ENCODE measurements at regions not wholly inside any gene's neighbourhood (a gene's known extent, or its start where the extent isn't known, plus 50 kb on each side); places are given as distances from the start of the nearest gene placed in this dataset.

- no peak overlapping the region for H3K4me3 ChIP-seq (ENCODE audit: low read length)
- no peak for DNase-seq (ENCODE audit: low read depth)
- no peak for TF ChIP-seq CTCF (IDR thresholded peaks at IDR 0.05; ENCODE audit: insufficient read depth, low read depth, low read length, missing control alignments)
These were observed 1317.8 kb downstream of the UQCRFS1 start for GRCh38 chr19:27894906-27895754.

DNA sequence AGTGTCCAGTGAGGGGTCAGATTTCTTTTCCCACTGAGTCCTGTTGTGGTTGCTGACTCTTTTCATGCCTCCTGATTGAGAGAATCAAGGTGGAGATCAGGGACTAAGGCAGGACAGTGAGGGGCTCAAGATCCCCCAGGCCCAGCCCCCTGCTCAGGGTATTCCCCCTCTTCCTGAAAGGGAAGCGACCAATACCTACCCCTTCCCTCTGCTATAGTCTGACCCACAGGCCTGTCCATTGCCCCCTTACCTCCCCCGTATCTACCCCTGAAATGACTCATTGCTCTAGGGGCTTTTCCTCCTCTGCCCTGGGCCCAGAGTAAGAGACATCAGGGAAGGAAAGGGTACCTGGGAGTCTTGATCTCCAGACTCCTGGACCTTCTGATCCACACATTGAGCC, 1320.5 kb downstream of the UQCRFS1 start:
- no peak for TF ChIP-seq CTCF (IDR thresholded peaks at IDR 0.05; ENCODE audit: insufficient read depth, low read depth, low read length, missing control alignments)
- no peak for DNase-seq (ENCODE audit: low read depth)

GRCh38 chr19:27891411-27891810, 1321.5 kb downstream of the UQCRFS1 start:
- no peak for TF ChIP-seq CTCF (IDR thresholded peaks at IDR 0.05; ENCODE audit: insufficient read depth, low read depth, low read length, missing control alignments)
- H3K4me3 ChIP-seq (ENCODE audit: low read length) = no peak overlapping the region

More for the DNA sequence above, 1320.5 kb downstream of the UQCRFS1 start:
- H3K4me3 ChIP-seq (ENCODE audit: low read length) = no peak overlapping the region

DNA sequence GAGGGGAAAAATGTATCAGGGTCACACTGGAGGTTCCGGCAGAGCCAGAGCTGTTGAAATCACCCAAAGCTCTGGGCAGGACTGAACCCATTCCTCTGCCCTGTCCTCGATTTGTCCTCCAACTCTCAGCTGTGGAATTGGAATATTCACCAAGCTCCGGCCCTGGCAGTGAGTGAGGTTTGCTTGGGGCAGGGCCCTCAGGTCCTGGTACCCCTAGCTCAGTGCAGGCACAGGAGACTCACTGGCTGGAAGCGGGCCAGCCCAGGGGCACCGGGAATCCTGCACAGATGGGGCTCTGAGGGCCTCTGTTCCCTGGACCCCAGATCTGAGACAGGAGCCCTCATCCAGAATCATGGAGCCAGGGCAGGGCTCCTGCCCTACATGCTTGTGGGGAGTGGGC, 1322.3 kb downstream of the UQCRFS1 start:
- no peak for TF ChIP-seq CTCF (IDR thresholded peaks at IDR 0.05; ENCODE audit: insufficient read depth, low read depth, low read length, missing control alignments)

More at GRCh38 chr19:27891411-27891810, 1321.5 kb downstream of the UQCRFS1 start:
- DNase-seq (ENCODE audit: low read depth) = no peak

GRCh38 chr19:27890206-27890605, 1322.7 kb downstream of the UQCRFS1 start:
- no peak for DNase-seq (ENCODE audit: low read depth)
- TF ChIP-seq CTCF (IDR thresholded peaks at IDR 0.05; ENCODE audit: insufficient read depth, low read depth, low read length, missing control alignments) = no peak
- no peak overlapping the region for H3K4me3 ChIP-seq (ENCODE audit: low read length)

More for the DNA sequence above, 1322.3 kb downstream of the UQCRFS1 start:
- H3K4me3 ChIP-seq (ENCODE audit: low read length) = no peak overlapping the region
- no peak for DNase-seq (ENCODE audit: low read depth)

DNA sequence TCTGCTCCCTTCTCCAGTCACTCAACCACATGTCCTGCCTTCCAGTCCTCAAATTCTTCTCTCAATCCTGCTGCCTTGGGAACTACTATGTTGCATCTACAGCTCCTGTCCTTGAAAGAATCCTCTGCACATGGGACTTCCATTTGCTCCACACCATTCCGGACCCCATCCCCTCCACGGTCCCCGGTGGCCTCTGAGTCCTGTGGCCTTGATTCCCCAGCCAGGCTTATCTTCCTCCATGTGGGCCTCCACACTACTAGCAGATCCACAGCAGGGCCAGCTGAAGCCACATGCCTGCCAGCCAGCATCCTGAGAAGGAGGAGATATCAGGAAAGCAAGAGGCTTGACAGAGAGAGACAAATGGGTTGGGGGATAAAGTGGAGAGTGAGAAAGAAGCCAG, 1323.8 kb downstream of the UQCRFS1 start:
- DNase-seq (ENCODE audit: low read depth) = no peak
- no peak for TF ChIP-seq CTCF (IDR thresholded peaks at IDR 0.05; ENCODE audit: insufficient read depth, low read depth, low read length, missing control alignments)
- no peak overlapping the region for H3K4me3 ChIP-seq (ENCODE audit: low read length)

GRCh38 chr19:27887946-27888345, 1325.0 kb downstream of the UQCRFS1 start:
- TF ChIP-seq CTCF (IDR thresholded peaks at IDR 0.05; ENCODE audit: insufficient read depth, low read depth, low read length, missing control alignments) = no peak
- DNase-seq (ENCODE audit: low read depth) = no peak
- no peak overlapping the region for H3K4me3 ChIP-seq (ENCODE audit: low read length)

All from epithelial cell of esophagus (primary cell).